ENCODE measurements at regions not wholly inside any gene's neighbourhood (a gene's known extent, or its start where the extent isn't known, plus 50 kb on each side); places are given as distances from the start of the nearest gene placed in this dataset.

GRCh38 chr1:55955016-55955621, 624.2 kb downstream of the PLPP3 start:
- no peaks in the 10 kb centered on the region for H3K36me3 ChIP-seq (ENCODE audit: insufficient read depth, insufficient read length, low read length)
- no peak for DNase-seq (ENCODE audit: low read depth, low spot score)
- peaks cover 4% of the 10 kb centered on the region; the same call in 1 of the 2 replicates for H3K9me3 ChIP-seq (ENCODE audit: insufficient read depth, low read length)
- no peak for TF ChIP-seq SUZ12 (IDR thresholded peaks at IDR 0.05; ENCODE audit: extremely low read depth, insufficient read depth, insufficient read length)
- TF ChIP-seq YY1 (IDR thresholded peaks at IDR 0.05; ENCODE audit: insufficient read depth, insufficient read length) = no peak
- TF ChIP-seq ZNF274 (IDR thresholded peaks at IDR 0.05; ENCODE audit: low read depth, low read length) = no peak
- H3K9ac ChIP-seq (ENCODE audit: insufficient read length, low read depth) = no peak overlapping the region
- H3K4me1 ChIP-seq (ENCODE audit: insufficient read depth, insufficient read length) = no peaks in the 10 kb centered on the region
- H3K27me3 ChIP-seq (ENCODE audit: insufficient read depth, insufficient read length) = no peaks in the 10 kb centered on the region
- no peak overlapping the region for H3K4me3 ChIP-seq (ENCODE audit: insufficient read length, low read depth)

- TF ChIP-seq YY1 (IDR thresholded peaks at IDR 0.05; ENCODE audit: insufficient read depth, insufficient read length) = no peak
- TF ChIP-seq ZNF274 (IDR thresholded peaks at IDR 0.05; ENCODE audit: low read depth, low read length) = no peak
- no peak for TF ChIP-seq SUZ12 (IDR thresholded peaks at IDR 0.05; ENCODE audit: extremely low read depth, insufficient read depth, insufficient read length)
- Histone ChIP-seq H3K36me3 (ENCODE audit: insufficient read depth, insufficient read length, low read length) (no peaks in the 10 kb centered on the region), H3K9me3 (ENCODE audit: insufficient read depth, low read length) (peaks cover 4% of the 10 kb centered on the region; the same call in 1 of the 2 replicates), H3K4me1 (ENCODE audit: insufficient read depth, insufficient read length) (no peaks in the 10 kb centered on the region), H3K27me3 (ENCODE audit: insufficient read depth, insufficient read length) (no peaks in the 10 kb centered on the region), H3K9ac (ENCODE audit: insufficient read length, low read depth) (no peak overlapping the region), H3K4me3 (ENCODE audit: insufficient read length, low read depth) (no peak overlapping the region)
- no peak for DNase-seq (ENCODE audit: low read depth, low spot score)
Measured at GRCh38 chr1:55951291-55951690, 628.1 kb downstream of the PLPP3 start.

- no peaks in the 10 kb centered on the region for H3K27me3 ChIP-seq (ENCODE audit: insufficient read depth, insufficient read length)
- H3K9me3 ChIP-seq (ENCODE audit: insufficient read depth, low read length) = no peaks in the 10 kb centered on the region
- no peak overlapping the region for H3K9ac ChIP-seq (ENCODE audit: insufficient read length, low read depth)
- no peak overlapping the region for H3K4me3 ChIP-seq (ENCODE audit: insufficient read length, low read depth)
- no peaks in the 10 kb centered on the region for H3K4me1 ChIP-seq (ENCODE audit: insufficient read depth, insufficient read length)
- TF ChIP-seq ZNF274 (IDR thresholded peaks at IDR 0.05; ENCODE audit: low read depth, low read length) = no peak
- no peak for TF ChIP-seq YY1 (IDR thresholded peaks at IDR 0.05; ENCODE audit: insufficient read depth, insufficient read length)
- no peak for TF ChIP-seq SUZ12 (IDR thresholded peaks at IDR 0.05; ENCODE audit: extremely low read depth, insufficient read depth, insufficient read length)
- no peak for DNase-seq (ENCODE audit: low read depth, low spot score)
- no peaks in the 10 kb centered on the region for H3K36me3 ChIP-seq (ENCODE audit: insufficient read depth, insufficient read length, low read length)
Measured at GRCh38 chr1:55947446-55947845, 631.9 kb downstream of the PLPP3 start.

GRCh38 chr1:55943721-55944435, 635.5 kb downstream of the PLPP3 start:
- DNase-seq (ENCODE audit: low read depth, low spot score) = no peak
- no peak overlapping the region for H3K4me3 ChIP-seq (ENCODE audit: insufficient read length, low read depth)
- H3K4me1 ChIP-seq (ENCODE audit: insufficient read depth, insufficient read length) = no peaks in the 10 kb centered on the region
- no peaks in the 10 kb centered on the region for H3K27me3 ChIP-seq (ENCODE audit: insufficient read depth, insufficient read length)
- no peaks in the 10 kb centered on the region for H3K36me3 ChIP-seq (ENCODE audit: insufficient read depth, insufficient read length, low read length)
- H3K9ac ChIP-seq (ENCODE audit: insufficient read length, low read depth) = no peak overlapping the region
- TF ChIP-seq SUZ12 (IDR thresholded peaks at IDR 0.05; ENCODE audit: extremely low read depth, insufficient read depth, insufficient read length) (no peak), YY1 (IDR thresholded peaks at IDR 0.05; ENCODE audit: insufficient read depth, insufficient read length) (no peak)
- no peaks in the 10 kb centered on the region for H3K9me3 ChIP-seq (ENCODE audit: insufficient read depth, low read length)

GRCh38 chr1:55943012-55943411, 636.4 kb downstream of the PLPP3 start:
- Histone ChIP-seq H3K4me1 (ENCODE audit: insufficient read depth, insufficient read length) (no peaks in the 10 kb centered on the region), H3K27me3 (ENCODE audit: insufficient read depth, insufficient read length) (no peaks in the 10 kb centered on the region), H3K9me3 (ENCODE audit: insufficient read depth, low read length) (no peaks in the 10 kb centered on the region), H3K9ac (ENCODE audit: insufficient read length, low read depth) (no peak overlapping the region), H3K4me3 (ENCODE audit: insufficient read length, low read depth) (no peak overlapping the region), H3K36me3 (ENCODE audit: insufficient read depth, insufficient read length, low read length) (no peaks in the 10 kb centered on the region)
- TF ChIP-seq YY1 (IDR thresholded peaks at IDR 0.05; ENCODE audit: insufficient read depth, insufficient read length) = no peak
- no peak for TF ChIP-seq SUZ12 (IDR thresholded peaks at IDR 0.05; ENCODE audit: extremely low read depth, insufficient read depth, insufficient read length)
- TF ChIP-seq ZNF274 (IDR thresholded peaks at IDR 0.05; ENCODE audit: low read depth, low read length) = no peak
- no peak for DNase-seq (ENCODE audit: low read depth, low spot score)

- no peak for TF ChIP-seq ZNF274 (IDR thresholded peaks at IDR 0.05; ENCODE audit: low read depth, low read length)
- no peak for TF ChIP-seq SUZ12 (IDR thresholded peaks at IDR 0.05; ENCODE audit: extremely low read depth, insufficient read depth, insufficient read length)
- TF ChIP-seq YY1 (IDR thresholded peaks at IDR 0.05; ENCODE audit: insufficient read depth, insufficient read length) = no peak
- Histone ChIP-seq H3K9me3 (ENCODE audit: insufficient read depth, low read length) (no peaks in the 10 kb centered on the region), H3K4me1 (ENCODE audit: insufficient read depth, insufficient read length) (no peaks in the 10 kb centered on the region), H3K27me3 (ENCODE audit: insufficient read depth, insufficient read length) (no peaks in the 10 kb centered on the region), H3K4me3 (ENCODE audit: insufficient read length, low read depth) (no peak overlapping the region), H3K36me3 (ENCODE audit: insufficient read depth, insufficient read length, low read length) (no peaks in the 10 kb centered on the region), H3K9ac (ENCODE audit: insufficient read length, low read depth) (no peak overlapping the region)
- DNase-seq (ENCODE audit: low read depth, low spot score) = no peak
Measured at GRCh38 chr1:55939866-55940265, 639.5 kb downstream of the PLPP3 start.

- H3K9ac ChIP-seq (ENCODE audit: insufficient read length, low read depth) = no peak overlapping the region
- no peak for DNase-seq (ENCODE audit: low read depth, low spot score)
- H3K9me3 ChIP-seq (ENCODE audit: insufficient read depth, low read length) = peaks cover 3% of the 10 kb centered on the region; the same call in 1 of the 2 replicates
- H3K4me1 ChIP-seq (ENCODE audit: insufficient read depth, insufficient read length) = no peaks in the 10 kb centered on the region
- no peaks in the 10 kb centered on the region for H3K27me3 ChIP-seq (ENCODE audit: insufficient read depth, insufficient read length)
- TF ChIP-seq SUZ12 (IDR thresholded peaks at IDR 0.05; ENCODE audit: extremely low read depth, insufficient read depth, insufficient read length) (no peak), ZNF274 (IDR thresholded peaks at IDR 0.05; ENCODE audit: low read depth, low read length) (no peak), YY1 (IDR thresholded peaks at IDR 0.05; ENCODE audit: insufficient read depth, insufficient read length) (no peak)
- no peak overlapping the region for H3K4me3 ChIP-seq (ENCODE audit: insufficient read length, low read depth)
- H3K36me3 ChIP-seq (ENCODE audit: insufficient read depth, insufficient read length, low read length) = no peaks in the 10 kb centered on the region
Measured at GRCh38 chr1:55938861-55939260, 640.5 kb downstream of the PLPP3 start.

All from NT2/D1 (cell line).